ENCODE measurements at regions not wholly inside any gene's neighbourhood (a gene's known extent, or its start where the extent isn't known, plus 50 kb on each side); places are given as distances from the start of the nearest gene placed in this dataset.

GRCh38 chr6:9335431-9335830 is 900.1 kb upstream of the SLC35B3 start:
- H3K27me3 Mint-ChIP-seq (ENCODE audit: low read depth): no peaks in the 10 kb centered on the region; the same call in 1 of the 2 replicates
- no peaks in the 10 kb centered on the region; a peak in 1 of 5 replicates for H3K9me3 Mint-ChIP-seq
- no peak for TF ChIP-seq CTCF (conservative IDR thresholded peaks at IDR 0.05)
- no peaks in the 10 kb centered on the region for H3K23me2 ChIP-seq (ENCODE audit: insufficient read length, low read depth, low read length, poor library complexity, severe bottlenecking)
- no peak overlapping the region for H3K27ac ChIP-seq (ENCODE audit: insufficient read length, low read depth, low read length)
- no peak overlapping the region for H3K18ac ChIP-seq (ENCODE audit: insufficient read length, low read depth, low read length)
- H4K20me1 ChIP-seq (ENCODE audit: control insufficient read depth, insufficient read depth, insufficient read length): no peaks in the 10 kb centered on the region
- no peak overlapping the region for H2BK15ac ChIP-seq (ENCODE audit: low read depth, low read length)
- no peak overlapping the region for H3K9ac ChIP-seq (ENCODE audit: extremely low read depth, insufficient read length, low read length)
- no peak overlapping the region for H2AK5ac ChIP-seq (ENCODE audit: insufficient read length, low read length)
- no peak overlapping the region for H2BK20ac ChIP-seq (ENCODE audit: low read depth, low read length, poor library complexity, severe bottlenecking)
- no peak overlapping the region for H3K4ac ChIP-seq (ENCODE audit: low read depth, low read length)
- H4K91ac ChIP-seq (ENCODE audit: insufficient read length, low read depth, low read length): no peak overlapping the region
- no peak overlapping the region for H3K56ac ChIP-seq (ENCODE audit: insufficient read length, low read depth, low read length)
- H2BK5ac ChIP-seq (ENCODE audit: insufficient read length, low read length): no peak overlapping the region
- H3K79me1 ChIP-seq (ENCODE audit: insufficient read depth, low read depth, low read length, poor library complexity, severe bottlenecking): no peaks in the 10 kb centered on the region
- H4K8ac ChIP-seq (replicated peaks; ENCODE audit: insufficient read length, low read depth, low read length): no peak overlapping the region
- no CpG with 5 or more reads among the region's 10 CpGs for WGBS (ENCODE audit: extremely low coverage, insufficient read length, low lambda C conversion rate)
- H3T11ph ChIP-seq (ENCODE audit: low read length): no peak overlapping the region
- no peaks in the 10 kb centered on the region for H3K79me2 ChIP-seq (ENCODE audit: insufficient read depth, low read length)
- no peaks in the 10 kb centered on the region; a peak in 1 of 7 replicates for H3K36me3 Mint-ChIP-seq (ENCODE audit: insufficient read depth in 1 of 3, low read depth in 3 of 3)
- H4K5ac ChIP-seq (ENCODE audit: insufficient read length, low read depth, low read length): no peak overlapping the region
- H2AFZ ChIP-seq (ENCODE audit: low read length): peak overlapping the region; percentile 85
- H3K4me1 ChIP-seq (ENCODE audit: insufficient read depth, low read length): no peaks in the 10 kb centered on the region
- H2BK120ac ChIP-seq (ENCODE audit: low read depth, low read length, poor library complexity, severe bottlenecking): no peak overlapping the region
- peaks cover 0 to 3% of the 10 kb centered on the region in 2 experiments; a peak in 1 of 4 replicates for H3K4me1 Mint-ChIP-seq
- no peaks in the 10 kb centered on the region for H3K27me3 ChIP-seq (ENCODE audit: insufficient read depth, low read length)
- H3K23ac ChIP-seq (ENCODE audit: insufficient read length, low read depth, low read length): no peak overlapping the region
- no peak overlapping the region for H3K4me2 ChIP-seq (ENCODE audit: insufficient read depth, insufficient read length, low read length)
- H2BK12ac ChIP-seq (ENCODE audit: insufficient read length, low read depth, low read length): no peak overlapping the region
- DNase-seq: no peak
- peak overlapping the region in 1 of 3 experiments; percentile 59; a peak in 1 of 7 replicates for H3K27ac Mint-ChIP-seq
- H3K4me3 Mint-ChIP-seq: no peak overlapping the region
- no peak overlapping the region for H3K14ac ChIP-seq (ENCODE audit: insufficient read depth, low read length)
- H3K9me3 ChIP-seq (ENCODE audit: control insufficient read depth, low read depth, low read length): no peaks in the 10 kb centered on the region

Measured in H9 (cell line).